DMS 273 (cell line): ENCODE measurements at regions not wholly inside any gene's neighbourhood (a gene's known extent, or its start where the extent isn't known, plus 50 kb on each side); places are given as distances from the start of the nearest gene placed in this dataset.
"Not testable (repeated sequence)": the region's sequence is repeated elsewhere in the genome, so short reads cannot be mapped to it uniquely, and the experiment has no call there.

Experiments
- DNase-seq: peaks from one replicate; lab custom pipeline; 2025; ENCODE audit not compliant: unreplicated experiment; lab: John Stamatoyannopoulos, UW

GRCh38 chr7:65069476-65069875 lies 63.0 kb upstream of the ERV3-1 start:
- DNase-seq: not testable (repeated sequence)

DNA sequence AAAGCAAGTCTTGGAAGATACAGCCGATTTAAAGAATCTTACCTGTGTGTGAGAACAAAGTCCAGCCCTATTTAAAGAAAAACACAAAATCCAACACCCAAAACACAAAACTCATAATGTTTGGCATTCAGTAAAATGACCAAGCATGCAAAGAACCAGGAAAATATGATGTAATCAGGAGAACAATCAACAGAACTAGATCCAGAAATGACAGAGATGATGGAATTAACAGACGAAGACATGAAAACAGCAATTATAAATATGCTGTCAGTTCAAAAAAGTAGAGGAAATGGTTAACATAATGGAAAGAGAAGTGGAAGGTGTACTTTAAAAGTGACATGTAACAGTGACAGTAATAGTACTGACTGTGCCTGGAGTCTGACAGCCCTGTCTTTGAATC lies 56.1 kb upstream of the ERV3-1 start:
- DNase-seq: not testable (repeated sequence)

DNA sequence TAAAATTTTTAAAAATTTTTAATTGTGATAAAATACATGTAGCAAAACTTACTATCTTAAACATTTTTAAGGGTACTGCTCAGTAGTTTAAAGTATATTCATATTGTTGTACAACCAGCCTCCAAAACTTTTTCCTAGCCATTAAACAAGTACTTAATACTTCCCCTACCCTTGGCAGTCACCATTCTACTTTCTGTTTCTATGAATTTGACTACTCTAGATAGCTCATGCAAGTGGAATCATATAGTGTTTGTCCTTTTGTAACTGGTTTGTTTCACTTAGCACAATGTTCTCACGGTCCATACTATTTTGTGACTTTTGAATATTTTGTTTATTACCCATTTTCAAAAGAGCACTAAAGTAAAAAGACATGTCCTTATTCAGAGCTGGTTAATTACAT lies 52.8 kb upstream of the ERV3-1 start:
- DNase-seq: not testable (repeated sequence)
